Kidney tubule cell (primary cell): ENCODE measurements at regions not wholly inside any gene's neighbourhood (a gene's known extent, or its start where the extent isn't known, plus 50 kb on each side); places are given as distances from the start of the nearest gene placed in this dataset.

Source experiments
- DNase-seq: peaks from one replicate; pipeline ENCODE4 v3.0.0-alpha.2; 2018; ENCODE audit warnings: low spot score

DNA sequence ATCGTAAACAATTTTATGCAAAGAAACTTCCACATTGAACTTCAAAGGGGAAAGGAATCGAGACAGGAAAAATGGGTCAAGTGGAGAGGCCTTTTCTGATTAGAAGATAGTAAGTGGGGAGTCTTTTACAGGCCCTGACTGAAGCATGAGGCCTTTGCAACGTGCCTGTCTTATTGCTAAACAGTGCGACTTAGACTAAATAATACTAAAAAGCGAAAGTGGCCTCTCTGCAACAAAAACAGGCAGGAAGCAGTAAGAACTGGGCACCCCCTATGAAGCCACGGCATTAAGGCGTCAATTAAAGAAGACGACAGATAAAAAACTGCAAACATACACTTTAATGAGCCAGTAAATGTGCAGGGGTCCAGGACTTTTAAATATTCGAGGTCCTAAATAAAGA is 283.4 kb upstream of the GRIP1 start:
- no peak for DNase-seq

DNA sequence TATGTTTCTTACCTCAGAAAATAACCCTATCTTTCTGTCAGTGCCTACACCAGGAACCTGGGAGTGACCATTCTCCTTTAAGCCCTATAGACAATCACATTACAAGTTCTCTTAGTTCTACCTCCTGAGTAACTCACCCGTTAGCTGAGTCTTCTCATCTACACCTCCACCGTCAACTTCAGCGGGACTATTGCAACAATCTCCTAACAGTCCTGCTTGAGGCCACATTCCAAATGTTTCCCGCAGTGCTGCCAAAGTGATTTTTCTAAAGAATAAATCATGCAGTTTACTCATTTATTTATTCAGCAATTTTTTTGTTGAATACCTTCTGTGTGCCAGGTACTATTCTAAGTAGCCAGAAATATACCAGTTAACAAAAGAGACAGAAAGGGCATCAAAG is 285.0 kb upstream of the GRIP1 start:
- DNase-seq, result no peak

DNA sequence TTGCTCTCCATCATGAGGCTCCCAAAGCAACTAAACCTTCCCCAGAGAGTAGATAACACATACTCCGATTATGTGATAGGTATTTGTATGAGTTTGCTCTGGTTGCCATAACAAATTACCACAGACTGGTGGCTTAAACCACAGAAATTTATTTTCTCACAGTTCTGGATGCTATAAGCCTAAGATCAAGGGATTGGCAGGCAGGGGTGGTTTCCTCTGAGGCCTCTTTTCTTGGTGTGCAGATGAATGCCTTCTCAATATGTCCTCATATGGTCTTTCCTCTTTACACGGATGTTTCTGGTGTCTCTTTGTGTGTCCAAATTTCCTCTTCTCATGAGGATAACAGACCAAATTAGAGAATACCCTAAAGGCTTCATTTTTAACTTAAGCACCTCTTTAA is 285.8 kb upstream of the GRIP1 start:
- peak; percentile 64 for DNase-seq

GRCh38 chr12:66965621-66966020 is 286.7 kb upstream of the GRIP1 start:
- DNase-seq, result peak; percentile 76

GRCh38 chr12:66971816-66972215 is 292.9 kb upstream of the GRIP1 start:
- DNase-seq, result no peak

- DNase-seq, result peak; percentile 8
These were observed 292.6 kb upstream of the CAND1 start for GRCh38 chr12:66976526-66976925.

DNA sequence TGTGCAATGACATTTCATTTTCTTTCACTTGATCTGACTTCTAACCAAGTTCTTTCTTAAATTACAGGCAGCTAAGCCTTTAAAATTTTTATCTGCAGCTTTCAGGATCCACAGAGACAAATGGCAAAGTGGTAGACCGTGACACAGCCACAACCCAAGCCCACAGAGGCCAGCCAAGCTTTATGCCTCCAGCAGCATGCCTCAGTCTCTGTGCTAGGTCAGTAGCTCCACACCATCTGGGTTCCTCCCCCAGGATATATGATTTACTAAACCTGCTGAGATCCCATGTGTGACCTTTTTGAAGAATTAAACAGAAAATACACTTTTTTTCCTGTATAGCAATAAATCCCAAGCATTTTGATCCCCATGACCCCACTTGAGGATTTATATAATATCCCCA is 290.4 kb upstream of the CAND1 start:
- DNase-seq, result peak; percentile 3

GRCh38 chr12:66979251-66979650 is 289.9 kb upstream of the CAND1 start:
- no peak for DNase-seq

- no peak for DNase-seq
These were observed 285.1 kb upstream of the CAND1 start for GRCh38 chr12:66984077-66984476.

GRCh38 chr12:66984962-66985361 is 284.2 kb upstream of the CAND1 start:
- DNase-seq, result peak; percentile 62

DNA sequence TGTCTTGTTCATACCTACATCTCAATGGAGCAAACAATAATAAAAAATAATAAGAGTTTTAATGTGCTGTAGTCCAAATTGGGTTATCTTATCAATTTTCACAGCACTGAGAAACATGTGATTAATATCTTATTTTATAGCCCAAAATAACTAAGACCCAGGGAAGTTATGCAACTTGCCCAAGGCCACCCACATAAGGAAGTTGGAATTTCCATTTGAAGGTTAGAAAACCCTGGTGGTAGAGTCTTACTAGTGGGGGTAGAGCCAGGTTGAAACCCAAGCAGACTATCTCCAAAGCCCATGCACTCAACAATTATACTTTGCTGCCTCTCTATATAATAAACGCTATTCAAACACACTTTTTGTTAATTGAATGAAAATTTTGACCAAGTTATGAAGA is 270.0 kb upstream of the CAND1 start:
- no peak for DNase-seq

- no peak for DNase-seq
These were observed 267.9 kb upstream of the CAND1 start for GRCh38 chr12:67001251-67001650.

DNA sequence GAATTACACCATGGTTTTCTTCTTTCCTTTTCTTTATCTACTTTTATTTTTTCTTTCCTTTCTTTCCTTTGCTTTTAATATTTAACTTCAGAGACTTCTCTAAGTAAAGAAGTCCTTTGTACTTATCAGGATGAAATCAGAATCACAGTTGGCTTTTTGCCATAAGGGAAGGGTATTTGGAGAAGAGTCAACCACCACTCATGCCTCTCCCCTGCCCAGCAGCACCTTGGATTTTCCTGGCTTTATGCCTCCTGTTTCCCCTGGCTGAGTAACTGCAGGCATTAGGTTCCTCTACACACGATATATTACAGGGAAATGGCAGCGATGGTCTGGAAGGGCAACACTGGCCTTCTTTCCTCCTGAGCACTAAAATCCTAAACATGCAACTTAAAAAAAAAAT is 266.4 kb upstream of the CAND1 start:
- peak; percentile 86 for DNase-seq

DNA sequence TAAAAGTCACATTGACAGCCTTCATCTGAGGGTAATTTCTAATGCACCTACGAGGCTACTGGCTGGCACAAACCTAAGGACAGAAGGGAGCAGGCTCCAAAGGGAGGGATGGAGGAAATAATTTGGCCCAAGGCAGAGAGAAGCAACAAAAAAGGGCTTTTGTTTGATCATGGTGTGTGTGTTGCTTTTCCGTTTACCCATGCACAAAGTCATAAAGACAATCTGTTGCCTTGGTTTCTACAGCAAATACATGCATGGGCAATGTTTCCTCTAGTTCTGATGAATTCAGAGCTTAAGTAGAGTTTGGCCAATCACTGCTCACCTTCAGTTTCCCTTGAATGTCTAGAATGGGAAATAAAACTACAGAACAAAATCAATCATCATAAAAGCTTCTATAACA is 262.5 kb upstream of the CAND1 start:
- no peak for DNase-seq

DNA sequence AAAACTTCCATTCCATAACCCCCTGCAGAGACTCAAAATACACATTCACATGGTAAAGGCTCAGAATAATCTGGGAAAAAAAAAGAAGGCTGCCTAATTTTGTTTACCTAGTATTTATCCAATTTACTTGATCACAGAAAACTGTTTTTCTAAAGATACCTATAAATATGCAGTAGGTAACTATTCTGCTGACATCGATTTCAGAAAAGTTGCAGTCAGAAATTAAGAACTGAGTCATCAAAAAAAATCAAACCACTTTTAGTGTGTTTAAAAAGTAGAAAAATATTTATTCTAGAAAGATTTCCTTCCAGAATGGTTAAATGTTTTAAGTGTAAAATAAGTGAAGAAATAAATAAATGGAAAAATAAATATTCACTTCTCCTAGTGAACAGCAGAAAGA is 254.5 kb upstream of the CAND1 start:
- DNase-seq, result no peak

DNA sequence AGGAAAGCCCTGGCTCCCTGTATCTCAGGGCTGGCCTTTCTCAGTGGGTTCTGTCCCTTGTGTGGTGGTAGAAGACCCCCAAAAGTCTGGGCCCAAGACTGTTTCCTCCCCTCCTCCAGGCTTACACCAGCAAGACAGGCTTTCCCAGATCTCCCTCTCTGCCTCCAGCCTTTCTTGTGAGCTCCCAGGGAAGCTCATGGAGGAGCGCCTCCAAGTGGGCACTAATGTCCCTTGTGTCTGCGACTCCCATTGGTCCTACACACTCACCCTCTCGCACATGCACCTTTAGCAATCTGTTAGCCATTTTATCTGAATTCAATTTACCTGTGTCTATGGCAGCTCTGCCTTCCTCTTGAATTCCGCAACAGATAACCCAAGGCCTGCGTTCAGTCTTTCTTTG is 251.1 kb upstream of the CAND1 start:
- no peak for DNase-seq

DNA sequence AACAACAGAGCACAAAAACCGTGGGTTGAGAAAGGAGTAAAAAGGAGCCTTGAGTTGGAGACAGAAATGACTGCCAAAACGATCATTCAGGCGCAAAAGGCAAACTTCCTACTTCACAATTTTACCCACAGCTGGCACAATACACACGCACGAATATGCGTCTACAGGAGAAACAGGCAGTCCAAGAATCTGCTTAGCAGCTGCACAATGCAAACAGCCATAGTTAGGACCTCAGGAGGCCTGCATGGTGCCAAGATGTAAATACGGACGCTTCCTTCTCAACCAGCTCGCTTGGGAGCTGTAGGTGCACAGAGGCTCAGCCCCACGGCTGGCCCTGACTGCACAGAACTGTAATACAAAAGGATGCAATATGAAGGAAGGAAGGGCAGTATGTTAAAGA is 250.1 kb upstream of the CAND1 start:
- DNase-seq, result no peak

GRCh38 chr12:67025543-67026114 is 243.5 kb upstream of the CAND1 start:
- DNase-seq, result peak; percentile 43

- DNase-seq, result no peak
These were observed 242.5 kb upstream of the CAND1 start for GRCh38 chr12:67026487-67027246.

DNA sequence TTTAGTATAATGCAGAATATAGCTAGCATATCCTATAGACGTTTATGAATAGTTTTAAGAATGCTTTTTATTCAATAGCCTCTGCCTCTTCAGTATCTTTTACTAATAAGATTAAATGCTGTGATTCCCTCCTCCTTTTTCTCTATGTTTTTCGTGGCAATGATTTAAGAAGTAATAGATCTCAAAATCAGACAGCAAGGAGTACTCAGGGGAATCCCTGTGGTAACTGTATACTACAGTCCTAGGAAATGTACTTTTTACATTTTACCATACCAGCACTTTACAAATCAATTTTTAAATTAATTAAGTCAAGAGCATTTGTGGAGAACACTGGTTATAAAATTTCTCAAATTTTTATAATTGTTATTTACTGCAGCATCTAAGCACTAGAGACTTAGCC is 240.6 kb upstream of the CAND1 start:
- no peak for DNase-seq

DNA sequence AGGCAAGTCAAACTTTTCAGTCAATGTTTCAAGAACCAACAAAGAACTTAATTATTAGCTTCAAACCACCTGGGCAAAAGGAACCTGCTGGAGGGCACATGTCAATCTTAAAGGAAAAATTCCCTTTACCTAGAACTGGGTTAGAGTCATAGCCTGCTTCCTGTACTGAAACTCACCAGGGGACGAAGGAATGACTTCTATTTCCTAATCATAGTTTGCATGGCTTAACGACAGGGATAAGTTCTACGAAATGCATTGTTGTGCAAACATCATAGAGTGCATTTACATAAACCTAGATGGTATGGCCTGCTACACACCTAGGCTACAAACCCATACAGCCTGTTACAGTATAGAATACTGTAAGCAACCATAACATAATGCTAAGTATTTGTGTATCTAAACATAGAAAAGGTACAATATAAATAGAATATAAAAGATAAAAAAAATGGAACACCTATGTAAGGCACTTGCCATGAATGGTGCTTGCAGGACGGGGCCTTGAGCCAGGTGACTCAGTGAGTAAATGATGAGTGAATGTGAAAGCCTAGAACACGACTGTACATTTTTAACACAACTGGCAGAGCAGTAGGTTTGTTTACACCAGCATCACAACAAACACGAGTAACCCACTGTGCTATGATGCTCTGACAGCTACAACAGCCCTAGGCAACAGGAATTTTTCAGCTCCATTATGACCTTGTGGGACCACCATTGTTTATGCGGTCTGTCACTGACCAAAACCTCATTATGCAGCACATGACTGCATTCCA is 234.9 kb upstream of the CAND1 start:
- peak; percentile 80 for DNase-seq

DNA sequence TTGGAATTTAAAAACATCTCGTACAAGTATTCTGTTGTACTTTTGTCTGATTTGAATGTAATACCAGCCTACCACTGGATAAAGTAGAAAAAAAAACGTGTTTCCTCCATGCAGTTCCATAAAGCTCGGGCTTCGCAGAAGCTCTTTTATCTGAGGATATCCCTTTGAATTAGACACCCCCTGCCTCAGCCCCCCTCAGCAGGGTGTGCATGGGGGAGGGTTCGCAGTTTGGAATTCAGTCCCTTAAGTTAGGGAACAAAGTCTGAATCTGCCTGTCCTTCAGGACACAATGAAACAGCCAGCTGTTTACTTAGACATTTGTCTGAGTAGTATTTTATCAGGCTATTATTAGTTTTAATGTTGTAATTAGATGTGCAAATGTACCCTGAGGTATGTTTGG is 234.0 kb upstream of the CAND1 start:
- DNase-seq, result no peak

DNA sequence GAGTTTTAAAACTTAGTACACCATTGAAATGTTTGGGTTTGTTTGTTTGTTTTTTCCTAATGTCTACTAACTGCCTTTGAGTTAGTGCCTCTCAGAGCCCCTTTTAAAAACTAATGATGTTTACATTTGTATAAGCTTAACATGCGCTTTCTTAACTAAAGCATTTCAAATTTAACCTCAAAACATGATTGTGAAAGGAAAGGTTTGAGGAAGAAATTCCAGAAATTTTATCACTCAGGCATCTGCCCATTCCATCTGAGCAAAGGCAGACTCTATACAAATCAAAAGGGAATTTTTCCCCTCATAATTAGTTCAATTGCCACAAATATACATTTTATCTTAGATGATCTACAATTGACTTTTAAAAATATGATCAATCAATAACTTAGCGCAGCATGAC is 230.7 kb upstream of the CAND1 start:
- no peak for DNase-seq
